ENCODE measurements at regions not wholly inside any gene's neighbourhood (a gene's known extent, or its start where the extent isn't known, plus 50 kb on each side); places are given as distances from the start of the nearest gene placed in this dataset.
"Not testable (repeated sequence)": the region's sequence is repeated elsewhere in the genome, so short reads cannot be mapped to it uniquely, and the experiment has no call there.

GRCh38 chr11:82404981-82405380 lies 328.7 kb downstream of the FAM181B start:
- in situ Hi-C loops (cut with HindIII; ENCODE audit: low pct_unique_long_range_greater_than_20kb, low sequenced_read_pairs), result no loop called here
- no peak for DNase-seq (ENCODE audit: low read depth in 1 of 2, low spot score in 1 of 2)
- TF ChIP-seq JUND (IDR thresholded peaks at IDR 0.05; ENCODE audit: low read depth), result no peak

- DNase-seq (ENCODE audit: low read depth in 1 of 2, low spot score in 1 of 2), result no peak
- TF ChIP-seq JUND (IDR thresholded peaks at IDR 0.05; ENCODE audit: low read depth), result no peak
- in situ Hi-C loops (cut with HindIII; ENCODE audit: low pct_unique_long_range_greater_than_20kb, low sequenced_read_pairs), result no loop called here
Observed at GRCh38 chr11:82403640-82404305, 329.9 kb downstream of the FAM181B start.

GRCh38 chr11:82398300-82398815 lies 335.3 kb downstream of the FAM181B start:
- in situ Hi-C loops (cut with HindIII; ENCODE audit: low pct_unique_long_range_greater_than_20kb, low sequenced_read_pairs), result no loop called here
- TF ChIP-seq JUND (IDR thresholded peaks at IDR 0.05; ENCODE audit: low read depth), result no peak
- DNase-seq (ENCODE audit: low read depth in 1 of 2, low spot score in 1 of 2), result no peak

- in situ Hi-C loops (cut with HindIII; ENCODE audit: low pct_unique_long_range_greater_than_20kb, low sequenced_read_pairs); DNase-seq (ENCODE audit: low read depth in 1 of 2, low spot score in 1 of 2): not testable (repeated sequence)
Observed at GRCh38 chr11:82396639-82397038, 337.0 kb downstream of the FAM181B start.

- in situ Hi-C loops (cut with HindIII; ENCODE audit: low pct_unique_long_range_greater_than_20kb, low sequenced_read_pairs), result no loop called here
- no peak for DNase-seq (ENCODE audit: low read depth in 1 of 2, low spot score in 1 of 2)
Observed at GRCh38 chr11:82384308-82384707, 349.4 kb downstream of the FAM181B start.

GRCh38 chr11:82373781-82374542 lies 359.7 kb downstream of the FAM181B start:
- TF ChIP-seq JUND (IDR thresholded peaks at IDR 0.05; ENCODE audit: low read depth), result no peak

More at GRCh38 chr11:82384308-82384707, 349.4 kb downstream of the FAM181B start:
- TF ChIP-seq JUND (IDR thresholded peaks at IDR 0.05; ENCODE audit: low read depth), result no peak

GRCh38 chr11:82365351-82365750 lies 368.3 kb downstream of the FAM181B start:
- no peak for TF ChIP-seq JUND (IDR thresholded peaks at IDR 0.05; ENCODE audit: low read depth)
- in situ Hi-C loops (cut with HindIII; ENCODE audit: low pct_unique_long_range_greater_than_20kb, low sequenced_read_pairs), result no loop called here
- no peak for DNase-seq (ENCODE audit: low read depth in 1 of 2, low spot score in 1 of 2)

More at GRCh38 chr11:82373781-82374542, 359.7 kb downstream of the FAM181B start:
- DNase-seq (ENCODE audit: low read depth in 1 of 2, low spot score in 1 of 2), result no peak
- in situ Hi-C loops (cut with HindIII; ENCODE audit: low pct_unique_long_range_greater_than_20kb, low sequenced_read_pairs), result no loop called here

- TF ChIP-seq JUND (IDR thresholded peaks at IDR 0.05; ENCODE audit: low read depth), result no peak
Observed at GRCh38 chr11:82356316-82356715, 377.3 kb downstream of the FAM181B start.

GRCh38 chr11:82355313-82355823 lies 378.3 kb downstream of the FAM181B start:
- DNase-seq (ENCODE audit: low read depth in 1 of 2, low spot score in 1 of 2), result peak in 1 of 2 experiments; percentile 89
- peak; percentile 93 for TF ChIP-seq JUND (IDR thresholded peaks at IDR 0.05; ENCODE audit: low read depth)
- in situ Hi-C loops (cut with HindIII; ENCODE audit: low pct_unique_long_range_greater_than_20kb, low sequenced_read_pairs), result no loop called here

More at GRCh38 chr11:82356316-82356715, 377.3 kb downstream of the FAM181B start:
- in situ Hi-C loops (cut with HindIII; ENCODE audit: low pct_unique_long_range_greater_than_20kb, low sequenced_read_pairs), result no loop called here
- DNase-seq (ENCODE audit: low read depth in 1 of 2, low spot score in 1 of 2), result peak in 1 of 2 experiments; percentile 40

- no peak for TF ChIP-seq JUND (IDR thresholded peaks at IDR 0.05; ENCODE audit: low read depth)
- in situ Hi-C loops (cut with HindIII; ENCODE audit: low pct_unique_long_range_greater_than_20kb, low sequenced_read_pairs), result no loop called here
- DNase-seq (ENCODE audit: low read depth in 1 of 2, low spot score in 1 of 2), result no peak
Observed at GRCh38 chr11:82326853-82327252, 406.8 kb downstream of the FAM181B start.

GRCh38 chr11:82321206-82321605 lies 412.5 kb downstream of the FAM181B start:
- in situ Hi-C loops (cut with HindIII; ENCODE audit: low pct_unique_long_range_greater_than_20kb, low sequenced_read_pairs), result no loop called here
- no peak for TF ChIP-seq JUND (IDR thresholded peaks at IDR 0.05; ENCODE audit: low read depth)
- no peak for DNase-seq (ENCODE audit: low read depth in 1 of 2, low spot score in 1 of 2)

GRCh38 chr11:82315093-82315492 lies 418.6 kb downstream of the FAM181B start:
- in situ Hi-C loops (cut with HindIII; ENCODE audit: low pct_unique_long_range_greater_than_20kb, low sequenced_read_pairs), result no loop called here
- peak; percentile 47 to 82 for DNase-seq (ENCODE audit: low read depth in 1 of 2, low spot score in 1 of 2)

GRCh38 chr11:82308979-82309378 lies 424.7 kb downstream of the FAM181B start:
- no peak for DNase-seq (ENCODE audit: low read depth in 1 of 2, low spot score in 1 of 2)
- TF ChIP-seq JUND (IDR thresholded peaks at IDR 0.05; ENCODE audit: low read depth), result no peak
- in situ Hi-C loops (cut with HindIII; ENCODE audit: low pct_unique_long_range_greater_than_20kb, low sequenced_read_pairs), result no loop called here

More at GRCh38 chr11:82315093-82315492, 418.6 kb downstream of the FAM181B start:
- no peak for TF ChIP-seq JUND (IDR thresholded peaks at IDR 0.05; ENCODE audit: low read depth)
